RWPE2 (cell line): ENCODE measurements at regions not wholly inside any gene's neighbourhood (a gene's known extent, or its start where the extent isn't known, plus 50 kb on each side); places are given as distances from the start of the nearest gene placed in this dataset.

Experiments used
- ATAC-seq: fragments of 200-7000 bp; cut with Tn5 transposase; 3 replicates; pipeline ENCODE4 v1.9.1; 2021; ENCODE audit warnings: low read depth
- DNase-seq: peaks from one replicate; pipeline ENCODE4 v3.0.0-alpha.2; 2020; ENCODE audit warnings: low spot score
- H3K27ac ChIP-seq: fragments of 450-650 bp; 2 replicates; pipeline ENCODE4 v1.5.1; 2017; ENCODE audit warnings: mild to moderate bottlenecking; ENCODE audit not compliant: poor library complexity, severe bottlenecking
- H3K27me3 ChIP-seq: fragments of 250-450 bp; sonication (Bioruptor Pico); 2 replicates; pipeline ENCODE4 v1.5.1; 2021; ENCODE audit warnings: mild to moderate bottlenecking, moderate library complexity; ENCODE audit not compliant: insufficient read depth, poor library complexity, severe bottlenecking
- H3K36me3 ChIP-seq: fragments of 250-450 bp; sonication (Bioruptor Pico); 2 replicates; pipeline ENCODE4 v1.5.1; 2020; ENCODE audit warnings: low read depth, mild to moderate bottlenecking, moderate library complexity
- H3K4me1 ChIP-seq: fragments of 250-450 bp; sonication (Bioruptor Pico); 2 replicates; pipeline ENCODE4 v1.5.1; 2021; ENCODE audit warnings: mild to moderate bottlenecking, moderate library complexity; ENCODE audit not compliant: insufficient read depth, poor library complexity, severe bottlenecking
- H3K4me3 ChIP-seq: fragments of 250-450 bp; sonication (Bioruptor Pico); 2 replicates; pipeline ENCODE4 v1.5.1; 2021; ENCODE audit warnings: mild to moderate bottlenecking, moderate library complexity; ENCODE audit not compliant: severe bottlenecking
- H3K9me3 ChIP-seq: fragments of 250-450 bp; sonication (Bioruptor Pico); 2 replicates; pipeline ENCODE4 v1.5.1; 2021; ENCODE audit warnings: mild to moderate bottlenecking, moderate library complexity; ENCODE audit not compliant: severe bottlenecking
- CTCF ChIP-seq: fragments of 450-650 bp; IDR thresholded peaks from one replicate; pipeline ENCODE4 v1.5.1; 2017; ENCODE audit warnings: mild to moderate bottlenecking, moderate library complexity; ENCODE audit not compliant: poor library complexity, severe bottlenecking

- H3K27me3 ChIP-seq: no peaks in the 10 kb centered on the region
- ATAC-seq (no peak), DNase-seq (no peak)
- no peak overlapping the region for H3K4me3 ChIP-seq
- H3K36me3 ChIP-seq: no peaks in the 10 kb centered on the region
- no peaks in the 10 kb centered on the region for H3K4me1 ChIP-seq
- TF ChIP-seq CTCF: no peak
- H3K27ac ChIP-seq: no peak overlapping the region
- no peaks in the 10 kb centered on the region for H3K9me3 ChIP-seq
Observed at GRCh38 chr2:101610750-101611315, 86.7 kb upstream of the MAP4K4 start.

- no peaks in the 10 kb centered on the region for H3K4me1 ChIP-seq
- ATAC-seq (no peak), DNase-seq (no peak)
Observed at GRCh38 chr2:101609433-101609832, 88.1 kb upstream of the MAP4K4 start.

GRCh38 chr2:101608408-101609310 lies 88.8 kb upstream of the MAP4K4 start:
- no peak for ATAC-seq
- no peak overlapping the region for H3K4me3 ChIP-seq
- no peak overlapping the region for H3K27ac ChIP-seq
- TF ChIP-seq CTCF: no peak
- H3K27me3 ChIP-seq: no peaks in the 10 kb centered on the region
- no peaks in the 10 kb centered on the region for H3K9me3 ChIP-seq
- H3K36me3 ChIP-seq: no peaks in the 10 kb centered on the region
- H3K4me1 ChIP-seq: no peaks in the 10 kb centered on the region
- no peak for DNase-seq

More at GRCh38 chr2:101609433-101609832, 88.1 kb upstream of the MAP4K4 start:
- H3K27ac ChIP-seq: no peak overlapping the region
- H3K27me3 ChIP-seq: no peaks in the 10 kb centered on the region
- H3K9me3 ChIP-seq: no peaks in the 10 kb centered on the region
- no peaks in the 10 kb centered on the region for H3K36me3 ChIP-seq
- TF ChIP-seq CTCF: no peak
- no peak overlapping the region for H3K4me3 ChIP-seq

GRCh38 chr2:101597347-101597944 lies 100.1 kb upstream of the MAP4K4 start:
- DNase-seq (no peak), ATAC-seq (no peak)
- Histone ChIP-seq H3K4me1 (no peaks in the 10 kb centered on the region), H3K4me3 (no peak overlapping the region), H3K36me3 (no peaks in the 10 kb centered on the region), H3K27me3 (no peaks in the 10 kb centered on the region), H3K27ac (no peak overlapping the region), H3K9me3 (no peaks in the 10 kb centered on the region)
- no peak for TF ChIP-seq CTCF

GRCh38 chr2:101596333-101596732 lies 101.2 kb upstream of the MAP4K4 start:
- TF ChIP-seq CTCF: no peak
- ATAC-seq (no peak), DNase-seq (no peak)
- Histone ChIP-seq H3K27me3 (no peaks in the 10 kb centered on the region), H3K36me3 (no peaks in the 10 kb centered on the region), H3K4me1 (no peaks in the 10 kb centered on the region), H3K9me3 (no peaks in the 10 kb centered on the region), H3K4me3 (no peak overlapping the region), H3K27ac (no peak overlapping the region)
